GM23248 (cell line): ENCODE measurements at regions not wholly inside any gene's neighbourhood (a gene's known extent, or its start where the extent isn't known, plus 50 kb on each side); places are given as distances from the start of the nearest gene placed in this dataset.

Experiments used
- DNase-seq: peaks from one replicate; pipeline ENCODE4 v3.0.0-alpha.2; 2015
- H2AFZ ChIP-seq: fragments of 200-600 bp; sonication (generic); 2 replicates; pipeline ENCODE4 v1.6.1; 2016; ENCODE audit warnings: antibody characterized with exemption
- H3F3A ChIP-seq: fragments of 200-600 bp; sonication (generic); 2 replicates; pipeline ENCODE4 v1.6.1; 2016; ENCODE audit warnings: mild to moderate bottlenecking, antibody characterized with exemption, mixed run types; ENCODE audit not compliant: insufficient read depth
- H3K27ac ChIP-seq: fragments of 200-600 bp; sonication (generic); 2 replicates; pipeline ENCODE4 v1.5.1; 2016; ENCODE audit warnings: mild to moderate bottlenecking
- H3K27me3 ChIP-seq: fragments of 200-600 bp; sonication (generic); replicated peaks from 2 replicates; pipeline ENCODE4 v1.6.1; 2016; ENCODE audit warnings: mild to moderate bottlenecking; ENCODE audit not compliant: insufficient read depth
- H3K36me3 ChIP-seq: fragments of 200-600 bp; sonication (generic); 2 replicates; pipeline ENCODE4 v1.6.1; 2016; ENCODE audit warnings: low read depth, mild to moderate bottlenecking
- H3K4me1 ChIP-seq: fragments of 200-600 bp; sonication (generic); 2 replicates; pipeline ENCODE4 v1.6.1; 2016; ENCODE audit warnings: mild to moderate bottlenecking; ENCODE audit not compliant: insufficient read depth
- H3K4me2 ChIP-seq: fragments of 200-600 bp; sonication (generic); one replicate; pipeline ENCODE4 v1.6.1; 2016; ENCODE audit warnings: mild to moderate bottlenecking; ENCODE audit not compliant: unreplicated experiment
- H3K4me3 ChIP-seq: fragments of 200-600 bp; sonication (generic); 2 replicates; pipeline ENCODE4 v1.5.1; 2016; ENCODE audit warnings: mild to moderate bottlenecking
- H3K79me2 ChIP-seq: fragments of 200-600 bp; sonication (generic); 2 replicates; pipeline ENCODE4 v1.6.1; 2016; ENCODE audit warnings: mild to moderate bottlenecking; ENCODE audit not compliant: insufficient read depth
- H3K9ac ChIP-seq: fragments of 200-600 bp; sonication (generic); 2 replicates; pipeline ENCODE4 v1.6.1; 2016; ENCODE audit warnings: mild to moderate bottlenecking
- H3K9me2 ChIP-seq: fragments of 200-600 bp; sonication (generic); 2 replicates; pipeline ENCODE4 v1.6.1; 2016; ENCODE audit warnings: mixed run types, mild to moderate bottlenecking, moderate library complexity; ENCODE audit not compliant: insufficient read depth
- H3K9me3 ChIP-seq: fragments of 200-600 bp; sonication (generic); one replicate; pipeline ENCODE4 v1.6.1; 2017; ENCODE audit warnings: low read depth
- H4K20me1 ChIP-seq: fragments of 200-600 bp; sonication (generic); 2 replicates; pipeline ENCODE4 v1.6.0; 2016; ENCODE audit not compliant: insufficient read depth
- EZH2 ChIP-seq: fragments of 200-600 bp; sonication (generic); IDR thresholded peaks from 2 replicates; pipeline ENCODE4 v1.6.1; 2018; ENCODE audit warnings: antibody characterized with exemption, mild to moderate bottlenecking; ENCODE audit not compliant: insufficient read depth, poor library complexity, severe bottlenecking
- EZH2phosphoT487 ChIP-seq: fragments of 200-600 bp; sonication (generic); IDR thresholded peaks from 2 replicates; pipeline ENCODE4 v1.6.1; 2018; ENCODE audit warnings: antibody characterized with exemption, moderate library complexity, mild to moderate bottlenecking, low read depth; ENCODE audit not compliant: insufficient read depth
- WGBS, 2 experiments: methylation state at CpG; one replicate each; pipeline ENCODE4 v1.1.6; 2015 to 2017; ENCODE audit warnings: low lambda C conversion rate in 2 of 2, low coverage in 1 of 2; ENCODE audit errors: missing lambda C conversion rate in 2 of 2; 5-methylcytosine and 5-hydroxymethylcytosine counted together
- in situ Hi-C: fragments of 300-500 bp; cut with MboI; formaldehyde crosslinking; loops from 2 replicates; pipeline ENCODE4 v1.15.0; 2020

- no peak overlapping the region for H3K4me3 ChIP-seq
- H4K20me1 ChIP-seq: no peaks in the 10 kb centered on the region
- no peak overlapping the region for H3K9ac ChIP-seq
- no peak overlapping the region for H3K4me2 ChIP-seq
- H3K36me3 ChIP-seq: no peaks in the 10 kb centered on the region
- H3K79me2 ChIP-seq: no peaks in the 10 kb centered on the region
- no peaks in the 10 kb centered on the region for H3K9me3 ChIP-seq
- no peaks in the 10 kb centered on the region for H3K9me2 ChIP-seq
- H2AFZ ChIP-seq: no peak overlapping the region
- no peak for DNase-seq
- no peaks in the 10 kb centered on the region for H3F3A ChIP-seq
- TF ChIP-seq EZH2phosphoT487 (no peak), EZH2 (no peak)
- 33 to 42% methylated on average over 1 of the region's 1 CpG for WGBS, 2 experiments
- H3K27me3 ChIP-seq: peaks cover 17% of the 10 kb centered on the region
- in situ Hi-C loops: no loop called here
- H3K4me1 ChIP-seq: no peaks in the 10 kb centered on the region
- no peak overlapping the region for H3K27ac ChIP-seq
Measured at GRCh38 chr4:169907705-169908104, 118.5 kb downstream of the MFAP3L start.

- H3K79me2 ChIP-seq: no peaks in the 10 kb centered on the region
- 0 to 5% methylated on average over 1 of the region's 1 CpG for WGBS, 2 experiments
- no peak overlapping the region for H3K4me3 ChIP-seq
- no peak for TF ChIP-seq EZH2phosphoT487
- no peak for TF ChIP-seq EZH2
- no peaks in the 10 kb centered on the region for H3K9me3 ChIP-seq
- H3K4me1 ChIP-seq: no peaks in the 10 kb centered on the region
- no peaks in the 10 kb centered on the region for H3K36me3 ChIP-seq
- in situ Hi-C loops: no loop called here
- no peaks in the 10 kb centered on the region for H3K9me2 ChIP-seq
- peaks cover 25% of the 10 kb centered on the region for H3K27me3 ChIP-seq
- no peaks in the 10 kb centered on the region for H4K20me1 ChIP-seq
- no peak for DNase-seq
- no peak overlapping the region for H3K27ac ChIP-seq
- H3F3A ChIP-seq: no peaks in the 10 kb centered on the region
- no peak overlapping the region for H3K9ac ChIP-seq
- H3K4me2 ChIP-seq: no peak overlapping the region
- H2AFZ ChIP-seq: no peak overlapping the region
Measured at GRCh38 chr4:169906821-169907220, 119.4 kb downstream of the MFAP3L start.

- WGBS, 2 experiments: 48% methylated on average over 2 of the region's 2 CpGs
- peaks cover 26% of the 10 kb centered on the region for H3K27me3 ChIP-seq
- no peak overlapping the region for H2AFZ ChIP-seq
- H3K9ac ChIP-seq: no peak overlapping the region
- no peak for DNase-seq
- no peak overlapping the region for H3K4me3 ChIP-seq
- no peaks in the 10 kb centered on the region for H3K9me2 ChIP-seq
- H3K36me3 ChIP-seq: no peaks in the 10 kb centered on the region
- no peaks in the 10 kb centered on the region for H3F3A ChIP-seq
- no peaks in the 10 kb centered on the region for H3K79me2 ChIP-seq
- H4K20me1 ChIP-seq: no peaks in the 10 kb centered on the region
- in situ Hi-C loops: no loop called here
- H3K4me2 ChIP-seq: no peak overlapping the region
- no peak overlapping the region for H3K27ac ChIP-seq
- H3K4me1 ChIP-seq: no peaks in the 10 kb centered on the region
- H3K9me3 ChIP-seq: no peaks in the 10 kb centered on the region
- no peak for TF ChIP-seq EZH2
- TF ChIP-seq EZH2phosphoT487: no peak
Measured at GRCh38 chr4:169906104-169906503, 120.1 kb downstream of the MFAP3L start.

- 28 to 31% methylated on average over 9 of the region's 9 CpGs for WGBS, 2 experiments
- no peak for DNase-seq
- no peaks in the 10 kb centered on the region for H4K20me1 ChIP-seq
Measured at GRCh38 chr4:169902658-169903345, 123.4 kb downstream of the MFAP3L start.

More at GRCh38 chr4:169902658-169903345, 123.4 kb downstream of the MFAP3L start:
- Histone ChIP-seq H3K36me3 (no peaks in the 10 kb centered on the region), H3K9me2 (no peaks in the 10 kb centered on the region), H2AFZ (no peak overlapping the region), H3K4me2 (no peak overlapping the region), H3F3A (no peaks in the 10 kb centered on the region), H3K9ac (no peak overlapping the region), H3K4me1 (no peaks in the 10 kb centered on the region), H3K27ac (no peak overlapping the region), H3K4me3 (no peak overlapping the region), H3K79me2 (no peaks in the 10 kb centered on the region), H3K9me3 (no peaks in the 10 kb centered on the region), H3K27me3 (peaks cover 26% of the 10 kb centered on the region)
- in situ Hi-C loops: no loop called here
- TF ChIP-seq EZH2 (no peak), EZH2phosphoT487 (no peak)
